Retina (tissue), 1 donor: ENCODE measurements at regions not wholly inside any gene's neighbourhood (a gene's known extent, or its start where the extent isn't known, plus 50 kb on each side); places are given as distances from the start of the nearest gene placed in this dataset.

ENCODE experiments used
- DNase-seq: peaks from one replicate; pipeline ENCODE4 v3.0.0-alpha.2; 2016

GRCh38 chr18:25962919-25963318 lies 127.5 kb downstream of the SS18 start:
- no peak for DNase-seq

GRCh38 chr18:25962176-25962575 lies 128.2 kb downstream of the SS18 start:
- no peak for DNase-seq

DNA sequence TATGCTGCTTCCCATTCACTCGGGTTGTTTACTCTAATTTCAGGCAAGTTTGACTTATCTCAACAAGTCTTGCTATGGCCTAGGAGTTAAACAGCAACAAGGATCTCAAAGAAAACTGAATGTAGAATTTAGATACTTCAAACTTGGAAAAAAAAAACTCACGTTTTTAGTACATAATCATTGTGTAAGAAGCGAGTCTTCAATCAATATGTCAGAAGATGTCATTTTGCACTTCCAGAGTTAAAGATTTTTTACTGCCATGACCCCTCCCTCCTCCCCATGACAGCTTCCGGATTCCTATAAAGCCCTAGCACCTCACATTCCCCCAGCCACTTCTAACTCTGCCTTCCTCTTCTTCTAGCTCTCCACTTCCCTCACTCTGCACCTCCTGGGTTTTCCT lies 133.4 kb downstream of the SS18 start:
- no peak for DNase-seq

GRCh38 chr18:25953111-25953510 lies 137.3 kb downstream of the SS18 start:
- no peak for DNase-seq

- no peak for DNase-seq
Observed at GRCh38 chr18:25950321-25950720, 140.1 kb downstream of the SS18 start.

GRCh38 chr18:25946540-25946939 lies 143.9 kb downstream of the SS18 start:
- DNase-seq, result no peak

- no peak for DNase-seq
Observed at GRCh38 chr18:25935356-25935755, 155.1 kb downstream of the SS18 start.

GRCh38 chr18:25931126-25931525 lies 159.3 kb downstream of the SS18 start:
- DNase-seq, result no peak

GRCh38 chr18:25929787-25930186 lies 160.6 kb downstream of the SS18 start:
- no peak for DNase-seq

GRCh38 chr18:25927830-25928229 lies 162.6 kb downstream of the SS18 start:
- no peak for DNase-seq

DNA sequence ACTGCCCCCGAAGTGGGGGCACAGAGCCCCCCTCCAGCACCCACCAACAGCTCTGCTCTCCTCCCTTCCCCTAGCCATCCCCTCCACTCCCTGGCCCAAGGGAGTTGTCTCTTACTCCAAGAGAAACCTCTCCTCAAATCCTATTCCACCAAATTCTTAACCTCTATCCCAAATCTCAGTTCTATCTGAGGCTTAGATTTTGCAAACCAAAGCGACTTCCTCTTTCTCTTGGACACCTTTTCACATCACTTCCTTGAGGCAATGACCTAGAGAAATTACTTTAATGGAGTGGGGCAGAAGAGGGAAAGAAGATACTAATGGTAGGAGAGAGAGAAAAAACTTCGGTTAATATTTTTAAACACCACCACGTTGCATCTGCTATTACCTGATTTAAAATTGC lies 167.2 kb downstream of the SS18 start:
- DNase-seq, result no peak

DNA sequence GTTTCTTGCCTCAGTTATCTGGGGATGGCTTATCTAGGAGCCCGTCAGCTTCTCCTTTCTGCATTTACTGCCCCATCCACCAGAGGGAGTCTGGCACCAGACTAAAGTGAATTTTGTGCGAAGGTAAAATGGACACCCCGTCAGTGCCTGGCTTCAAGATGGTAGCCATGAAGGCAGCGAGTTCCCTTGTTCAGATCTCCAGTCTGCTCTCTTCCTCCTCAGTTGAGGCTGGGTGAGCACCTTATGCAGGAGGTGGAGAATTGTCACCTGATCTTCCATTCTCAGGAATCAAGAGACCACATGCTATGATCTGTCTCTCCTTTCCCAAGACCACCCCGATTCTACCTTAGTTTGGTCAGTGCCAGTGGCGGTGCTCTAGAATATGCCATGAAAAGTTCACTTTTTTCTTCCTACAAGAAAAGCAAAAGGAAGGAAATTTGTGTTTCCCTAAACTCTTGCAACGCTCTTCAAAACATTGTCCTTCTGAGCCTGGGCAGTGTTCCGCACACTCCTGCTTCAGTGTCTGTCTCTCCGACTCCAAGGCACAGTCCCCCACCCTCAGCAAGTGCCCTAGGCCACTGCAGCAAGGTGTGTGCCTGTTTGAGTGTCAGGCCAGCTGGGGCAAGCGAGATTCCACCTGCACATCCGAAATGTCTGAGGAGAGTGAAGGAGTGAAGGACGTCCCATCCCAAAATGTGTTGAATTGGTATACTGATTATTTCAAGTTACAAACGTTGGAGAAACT lies 168.6 kb downstream of the SS18 start:
- DNase-seq, result no peak

DNA sequence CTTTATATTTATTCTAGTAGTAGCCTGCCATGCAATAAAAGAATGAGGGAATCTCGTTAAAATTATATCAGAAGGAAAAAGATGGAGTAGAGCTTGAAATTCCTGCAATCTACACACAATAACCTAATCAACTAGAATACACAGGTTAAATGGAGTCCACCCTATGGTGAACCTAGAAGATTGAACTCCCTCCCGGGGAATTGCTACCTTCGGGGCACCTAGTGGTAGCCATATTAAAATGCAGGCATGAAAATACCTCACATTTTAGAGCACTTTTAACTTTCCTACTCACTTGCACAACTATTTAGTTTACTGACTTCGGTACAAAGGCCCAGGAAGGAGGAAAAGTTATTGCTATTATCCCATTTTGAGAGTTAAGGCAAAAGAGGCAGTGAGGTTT lies 174.5 kb downstream of the SS18 start:
- no peak for DNase-seq

DNA sequence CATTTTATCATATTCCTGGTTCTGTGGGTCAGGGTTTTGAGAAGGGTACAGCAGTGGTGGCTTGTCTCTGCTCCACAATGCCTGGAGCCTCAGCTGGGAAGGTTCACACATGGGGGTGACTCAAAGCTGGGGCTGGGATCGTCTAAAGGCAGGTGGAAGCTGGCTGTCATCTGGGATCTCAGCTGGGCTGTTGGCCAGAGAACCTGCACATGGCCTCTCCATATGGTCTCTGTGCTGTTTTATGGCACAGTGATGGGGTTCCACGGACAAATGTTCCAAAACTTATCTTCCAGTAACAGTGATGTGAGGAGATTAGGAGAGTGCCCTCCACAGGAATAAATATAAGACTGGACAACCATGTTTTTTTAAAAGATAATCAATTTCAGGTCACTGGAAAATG lies 191.4 kb downstream of the SS18 start:
- DNase-seq, result no peak

DNA sequence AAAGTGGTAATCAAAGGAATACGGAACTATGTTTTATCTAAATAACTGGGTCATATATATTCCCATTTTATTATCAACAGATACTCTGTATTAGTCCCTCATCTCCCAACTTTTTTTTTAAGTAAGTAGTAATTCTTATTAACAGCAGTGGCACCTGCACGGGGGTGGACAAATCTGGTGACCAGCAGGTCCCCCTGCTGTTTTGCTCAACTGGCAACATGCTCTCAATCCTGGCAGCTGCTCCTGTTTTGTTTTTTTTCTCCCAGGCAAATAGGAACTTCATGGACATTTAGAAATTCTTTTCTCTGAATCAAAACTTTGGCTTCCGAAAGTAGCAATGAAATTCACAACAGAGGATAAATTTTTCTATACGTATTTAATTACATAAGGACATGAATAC lies 193.5 kb downstream of the SS18 start:
- peak; percentile 17 for DNase-seq

- DNase-seq, result no peak
Observed at GRCh38 chr18:25896178-25896780, 194.1 kb downstream of the SS18 start.

GRCh38 chr18:25895518-25895917 lies 194.9 kb downstream of the SS18 start:
- no peak for DNase-seq

GRCh38 chr18:25886283-25886682 lies 204.1 kb downstream of the SS18 start:
- no peak for DNase-seq

DNA sequence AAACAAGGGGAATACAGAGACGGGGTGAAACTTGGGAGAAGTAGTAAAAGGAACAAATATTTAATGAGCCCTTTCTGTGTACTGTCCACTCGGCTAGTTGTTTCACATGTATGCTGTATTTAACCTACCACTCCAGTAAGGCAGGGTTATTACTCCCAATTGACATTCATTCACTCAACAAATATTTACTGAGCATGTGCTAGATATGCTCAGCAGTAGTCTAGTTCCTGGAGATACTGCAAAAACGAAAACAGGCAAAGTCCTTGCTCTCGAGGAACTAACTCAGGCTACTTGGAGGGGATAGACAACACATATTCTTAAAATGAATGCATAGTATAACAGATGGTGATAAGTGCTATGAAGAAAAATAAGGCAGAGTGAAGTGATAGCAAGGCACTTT lies 207.3 kb downstream of the SS18 start:
- DNase-seq, result no peak

DNA sequence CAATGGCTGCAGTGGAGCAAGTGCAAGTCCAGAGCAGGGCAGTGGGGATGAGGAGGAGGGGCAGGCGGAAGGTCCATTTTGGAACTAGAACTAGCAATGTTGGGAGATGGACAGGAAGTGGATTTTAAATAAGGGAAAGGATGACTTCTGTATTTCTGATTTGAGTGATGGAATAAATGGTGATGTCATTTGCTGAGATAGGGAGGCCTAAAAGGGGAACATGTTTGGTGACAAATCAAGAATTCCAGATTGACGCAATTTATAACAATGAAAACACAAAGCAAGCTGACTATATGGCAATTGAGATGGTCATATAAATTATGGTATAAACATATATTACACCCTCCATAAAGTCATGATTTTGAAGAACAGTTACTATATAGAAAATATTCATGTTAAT lies 209.3 kb downstream of the SS18 start:
- DNase-seq, result no peak

GRCh38 chr18:25880441-25880840 lies 210.0 kb downstream of the SS18 start:
- no peak for DNase-seq

DNA sequence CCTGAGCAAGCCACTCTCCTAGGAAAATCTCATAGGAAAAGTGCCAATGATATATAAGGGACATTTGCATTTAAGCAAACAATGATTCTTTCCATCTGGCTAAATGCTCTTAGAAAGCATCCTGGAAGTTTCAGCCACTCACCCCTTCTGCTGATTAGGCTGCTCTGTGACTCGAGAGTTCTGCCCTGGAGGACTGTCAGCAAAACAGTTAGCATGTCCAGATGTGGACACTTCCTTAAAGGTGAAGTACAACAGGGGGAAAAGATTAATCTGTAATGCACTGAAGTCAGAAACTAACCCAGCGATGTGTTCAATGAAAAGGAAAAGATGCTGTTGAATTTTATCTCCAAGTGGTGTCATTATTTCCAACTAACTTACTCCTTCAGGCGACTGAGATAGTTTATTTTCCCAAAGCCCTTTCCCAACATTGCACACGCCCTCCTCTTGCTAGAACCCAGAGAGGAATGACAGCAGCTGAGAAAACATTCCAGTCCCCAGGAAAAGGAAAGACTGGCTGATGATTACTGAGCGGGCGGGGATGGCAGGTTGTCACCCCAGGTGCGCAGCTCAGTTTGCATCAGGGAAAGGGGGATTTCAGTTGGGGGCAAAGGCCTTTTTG lies 214.0 kb downstream of the SS18 start:
- DNase-seq, result no peak

DNA sequence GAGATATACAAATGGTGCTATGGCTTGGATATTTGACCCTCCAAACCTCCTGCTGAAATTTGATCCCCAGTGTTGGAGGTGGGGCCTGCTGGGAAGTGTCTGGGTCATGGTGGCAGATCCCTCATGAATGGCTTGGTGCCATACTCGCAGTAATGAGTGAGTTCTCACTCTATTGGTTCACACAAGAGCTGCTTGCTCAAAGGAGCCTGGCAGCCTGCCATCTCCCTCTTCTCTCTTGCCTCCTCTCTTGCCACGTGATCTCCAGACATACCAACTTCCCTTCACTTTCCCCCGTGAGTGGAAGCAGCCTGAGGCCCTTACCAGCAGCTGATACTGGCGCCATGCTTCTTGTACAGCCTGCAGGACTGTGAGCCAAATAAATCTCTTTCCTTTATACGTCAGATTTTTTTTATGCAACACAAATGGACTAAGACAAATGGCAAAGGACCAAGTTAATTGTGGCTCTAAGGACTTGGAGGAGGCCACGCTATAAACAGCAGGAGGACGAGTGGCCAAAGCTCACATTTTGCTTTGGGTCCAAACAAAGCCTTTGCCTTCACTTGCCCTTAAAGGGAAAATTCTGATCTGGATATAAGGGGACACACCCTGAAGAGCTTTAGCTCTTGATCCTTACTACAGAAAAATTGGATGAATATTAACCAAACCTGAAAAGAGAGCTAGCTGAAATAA lies 214.7 kb downstream of the SS18 start:
- DNase-seq, result no peak

GRCh38 chr18:25873833-25874232 lies 216.6 kb downstream of the SS18 start:
- DNase-seq, result no peak
